Thyroid gland (tissue), 4 donors: ENCODE measurements at regions not wholly inside any gene's neighbourhood (a gene's known extent, or its start where the extent isn't known, plus 50 kb on each side); places are given as distances from the start of the nearest gene placed in this dataset.

Source experiments
- POLR2A ChIP-seq, 2 donors: fragments of 450-650 bp; IDR thresholded peaks; one replicate each; pipeline ENCODE4 v1.6.1; 2017; ENCODE audit warnings: antibody characterized with exemption in 2 of 2, mild to moderate bottlenecking in 2 of 2, moderate library complexity in 1 of 2
- TF ChIP-seq, protein P1 (sequence below), 6 experiments: fragments of 200-600 bp in 3 of 6; fragments of 450-650 bp in 3 of 6; sonication (generic) in 3 of 6; IDR thresholded peaks; one replicate each; pipeline ENCODE4 v1.5.1; 2016 to 2019; ENCODE audit warnings: antibody characterized with exemption in 6 of 6, mild to moderate bottlenecking in 2 of 6, inconsistent platforms in 1 of 6, moderate library complexity in 1 of 6

DNA sequence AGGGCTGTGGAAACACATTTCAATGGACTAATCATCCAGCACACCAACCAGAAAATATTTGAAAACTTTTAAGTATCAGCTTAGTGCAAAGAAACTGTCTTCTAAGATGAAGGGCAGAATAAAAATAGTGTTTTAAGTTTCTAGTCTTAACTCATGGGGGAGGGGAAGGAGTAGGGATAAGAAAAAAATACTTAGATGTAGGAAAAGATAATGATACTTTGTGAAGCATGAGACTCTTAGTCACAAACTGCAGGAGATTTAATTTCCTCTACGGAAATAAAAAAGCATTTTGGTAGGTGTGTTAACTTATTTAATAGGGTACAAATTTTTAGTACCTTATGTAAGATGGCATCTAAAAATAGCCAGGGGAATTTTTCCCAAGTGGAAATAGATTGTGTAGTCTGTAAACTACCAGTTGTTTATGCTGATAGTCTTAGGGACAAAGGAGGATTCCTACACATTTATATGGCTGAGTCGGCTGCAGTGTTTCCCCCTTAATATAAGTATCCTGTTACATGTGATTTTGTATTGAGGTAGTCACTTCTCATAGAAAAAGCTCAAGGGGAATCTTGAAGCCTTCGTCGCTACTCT lies 78.2 kb upstream of the GBE1 start:
- no peak for TF ChIP-seq POLR2A (IDR thresholded peaks at IDR 0.05)
- TF ChIP-seq, protein P1, sequence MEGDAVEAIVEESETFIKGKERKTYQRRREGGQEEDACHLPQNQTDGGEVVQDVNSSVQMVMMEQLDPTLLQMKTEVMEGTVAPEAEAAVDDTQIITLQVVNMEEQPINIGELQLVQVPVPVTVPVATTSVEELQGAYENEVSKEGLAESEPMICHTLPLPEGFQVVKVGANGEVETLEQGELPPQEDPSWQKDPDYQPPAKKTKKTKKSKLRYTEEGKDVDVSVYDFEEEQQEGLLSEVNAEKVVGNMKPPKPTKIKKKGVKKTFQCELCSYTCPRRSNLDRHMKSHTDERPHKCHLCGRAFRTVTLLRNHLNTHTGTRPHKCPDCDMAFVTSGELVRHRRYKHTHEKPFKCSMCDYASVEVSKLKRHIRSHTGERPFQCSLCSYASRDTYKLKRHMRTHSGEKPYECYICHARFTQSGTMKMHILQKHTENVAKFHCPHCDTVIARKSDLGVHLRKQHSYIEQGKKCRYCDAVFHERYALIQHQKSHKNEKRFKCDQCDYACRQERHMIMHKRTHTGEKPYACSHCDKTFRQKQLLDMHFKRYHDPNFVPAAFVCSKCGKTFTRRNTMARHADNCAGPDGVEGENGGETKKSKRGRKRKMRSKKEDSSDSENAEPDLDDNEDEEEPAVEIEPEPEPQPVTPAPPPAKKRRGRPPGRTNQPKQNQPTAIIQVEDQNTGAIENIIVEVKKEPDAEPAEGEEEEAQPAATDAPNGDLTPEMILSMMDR (IDR thresholded peaks at IDR 0.05), result no peak
